ENCODE measurements at regions not wholly inside any gene's neighbourhood (a gene's known extent, or its start where the extent isn't known, plus 50 kb on each side); places are given as distances from the start of the nearest gene placed in this dataset.

GRCh38 chr11:80054582-80055165 lies 613.8 kb upstream of the TENM4 start:
- no peak for DNase-seq (ENCODE audit: low spot score)

GRCh38 chr11:80048513-80048912 lies 607.7 kb upstream of the TENM4 start:
- no peak for DNase-seq (ENCODE audit: low spot score)

DNA sequence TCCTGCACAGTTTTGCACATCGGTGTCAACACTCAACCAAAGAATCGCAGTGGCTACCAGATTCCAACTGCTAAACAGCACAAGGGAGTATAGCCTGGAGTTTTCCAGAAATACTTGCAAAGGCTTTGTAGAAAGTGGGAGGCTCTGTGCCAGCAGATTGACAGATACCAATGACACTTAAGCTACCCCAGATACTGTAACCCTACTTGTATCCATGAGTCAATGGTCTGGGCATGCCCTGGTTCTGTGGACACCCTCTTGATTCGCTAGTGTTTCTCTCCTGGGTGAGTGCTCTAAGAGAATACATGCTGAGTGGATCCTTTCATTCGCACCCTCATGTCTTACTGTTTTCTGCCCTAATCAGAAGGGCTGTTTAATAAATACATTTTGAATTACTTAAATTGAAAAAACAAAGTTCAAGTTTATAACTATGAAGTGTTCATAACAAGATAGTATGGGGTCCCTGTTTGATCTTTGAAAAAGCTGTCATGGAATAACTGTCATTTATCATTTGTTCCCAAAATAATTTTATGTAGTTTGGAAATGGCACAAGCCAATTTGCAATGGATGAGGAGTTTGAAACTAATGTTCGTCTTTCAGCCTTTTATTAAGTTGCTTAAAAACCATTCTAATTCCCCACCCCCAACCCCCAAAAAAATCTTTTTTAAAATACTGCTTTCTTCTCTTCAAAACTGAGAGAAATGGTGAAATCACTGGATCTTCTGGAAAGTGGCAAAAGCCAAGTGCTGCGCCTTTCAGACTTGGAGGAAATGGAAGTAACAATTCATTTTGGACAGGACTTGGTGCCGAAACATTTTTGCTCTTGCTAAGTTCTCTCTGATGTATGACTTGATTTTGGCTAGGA lies 600.5 kb upstream of the TENM4 start:
- DNase-seq (ENCODE audit: low spot score), result no peak

GRCh38 chr11:80034801-80035200 lies 594.0 kb upstream of the TENM4 start:
- DNase-seq (ENCODE audit: low spot score), result no peak

DNA sequence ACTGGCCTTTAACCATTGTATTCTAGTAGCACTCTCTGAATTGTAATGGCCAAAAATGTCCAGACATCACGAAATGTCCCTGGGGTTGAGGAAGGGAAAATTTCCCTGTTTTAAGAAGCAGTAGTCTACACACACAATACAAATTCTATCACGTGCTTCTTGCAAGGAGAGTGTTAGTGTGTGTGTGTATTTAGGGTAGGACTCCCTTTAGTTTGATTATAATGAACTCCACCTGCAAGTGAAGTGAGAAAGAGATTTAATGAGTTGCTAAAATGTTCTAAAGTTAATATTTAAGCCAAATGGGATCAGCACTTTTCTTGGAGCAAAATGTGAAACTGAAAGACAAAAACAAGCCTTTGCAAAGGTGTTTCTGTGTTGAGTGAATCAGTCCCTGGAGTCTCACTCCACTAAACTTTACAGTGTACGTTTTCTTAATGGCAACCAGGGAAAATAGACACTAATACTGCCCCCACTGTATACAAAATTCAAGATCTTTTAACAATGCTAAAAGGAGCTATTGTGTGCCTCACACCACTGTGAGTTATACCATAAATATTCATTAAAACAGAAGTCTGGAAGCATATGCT lies 590.3 kb upstream of the TENM4 start:
- DNase-seq (ENCODE audit: low spot score), result no peak

DNA sequence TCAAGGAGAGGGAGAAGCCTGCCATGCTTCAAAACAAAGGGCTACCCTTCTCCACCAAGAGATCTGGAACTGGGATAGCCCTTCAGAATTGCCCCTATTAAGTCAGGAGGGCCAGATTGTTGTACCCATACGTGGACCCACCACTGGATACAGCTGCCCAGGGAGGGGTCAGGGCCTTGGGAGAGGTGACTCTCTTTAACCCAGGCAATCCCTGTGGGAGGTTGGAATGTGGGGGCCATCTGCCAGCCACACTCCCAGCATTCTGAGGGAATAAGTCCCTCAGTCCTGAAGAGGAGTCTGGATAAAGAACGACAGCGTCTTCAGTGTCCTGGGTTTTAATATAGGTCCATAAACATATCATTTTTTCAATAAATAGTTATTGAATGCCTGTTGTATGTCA lies 588.2 kb upstream of the TENM4 start:
- no peak for DNase-seq (ENCODE audit: low spot score)

DNA sequence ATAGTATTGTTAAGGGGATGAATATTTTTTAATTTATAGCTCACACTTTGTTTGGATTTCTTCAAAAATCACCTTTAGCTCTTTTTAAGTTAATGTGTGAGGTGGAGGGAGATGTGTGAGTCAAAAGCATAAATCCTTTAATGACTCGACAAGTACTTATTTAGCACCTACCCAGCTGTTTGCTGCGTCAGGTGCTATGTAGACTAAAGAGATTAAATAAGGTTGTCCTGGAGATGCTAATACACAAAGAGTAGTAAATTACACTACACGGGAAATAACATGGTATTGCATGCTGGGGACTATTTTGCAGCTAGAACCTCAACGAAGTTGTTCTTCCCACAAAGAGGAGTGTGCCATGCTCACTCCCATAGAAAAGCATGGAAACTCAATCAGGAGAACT lies 583.3 kb upstream of the TENM4 start:
- DNase-seq (ENCODE audit: low spot score), result no peak

DNA sequence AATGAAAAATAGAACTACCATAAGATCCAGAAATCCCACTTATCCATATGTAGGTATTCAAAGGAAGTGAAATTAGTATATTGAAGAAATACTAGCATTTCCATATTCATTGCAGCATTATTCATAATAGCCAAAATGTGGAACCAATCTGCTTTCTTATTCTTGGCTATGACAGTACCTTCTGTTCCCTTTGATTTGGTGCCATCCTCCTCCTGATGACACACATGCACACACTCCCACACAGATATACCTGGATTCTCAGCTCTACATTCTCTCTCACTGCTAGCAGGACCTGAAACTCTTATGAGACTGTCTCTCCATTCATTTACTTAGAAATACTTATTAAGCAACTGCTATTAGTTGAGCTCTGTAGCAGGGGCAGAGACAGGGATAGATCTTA lies 582.6 kb upstream of the TENM4 start:
- no peak for DNase-seq (ENCODE audit: low spot score)

- no peak for DNase-seq (ENCODE audit: low spot score)
Observed at GRCh38 chr11:80010536-80010935, 569.7 kb upstream of the TENM4 start.

DNA sequence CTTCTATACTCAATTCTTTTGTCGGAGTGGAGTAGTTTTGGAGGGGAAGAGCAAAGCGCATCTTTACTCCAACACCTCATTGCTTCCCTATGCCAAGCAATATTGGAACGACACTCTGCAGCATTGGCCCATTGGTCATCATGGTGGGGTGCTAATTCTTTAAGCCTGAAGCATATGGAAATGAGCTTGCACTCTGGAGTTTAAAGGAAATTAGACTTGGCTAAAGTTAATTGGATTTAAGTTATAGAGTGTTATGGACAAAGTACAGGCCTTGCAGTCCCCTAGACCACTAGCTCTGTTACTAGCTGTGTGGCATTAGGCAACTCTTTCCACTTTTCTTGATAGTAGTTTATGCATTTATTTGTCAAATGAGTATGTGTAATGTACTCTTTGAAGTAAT lies 568.3 kb upstream of the TENM4 start:
- DNase-seq (ENCODE audit: low spot score), result no peak

GRCh38 chr11:80007616-80008015 lies 566.8 kb upstream of the TENM4 start:
- DNase-seq (ENCODE audit: low spot score), result no peak

DNA sequence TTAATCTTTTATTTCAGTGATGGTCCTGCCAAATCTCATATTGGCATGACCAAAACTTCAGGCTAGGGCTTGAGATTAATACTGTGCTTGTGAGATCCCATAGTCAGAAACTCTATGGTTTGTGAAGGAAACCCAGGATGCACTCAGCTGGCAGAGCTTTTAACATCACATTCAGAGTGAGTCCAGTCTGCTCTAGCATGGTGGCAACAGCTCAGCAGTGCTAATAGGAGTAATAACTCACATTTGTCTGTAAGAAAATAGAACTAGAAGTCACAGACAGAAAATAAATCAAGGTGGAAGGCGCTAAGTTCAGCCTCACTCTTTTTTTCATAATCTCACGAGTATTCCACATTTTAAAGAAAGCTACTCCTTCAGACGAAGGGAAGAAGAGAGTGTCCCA lies 549.3 kb upstream of the TENM4 start:
- DNase-seq (ENCODE audit: low spot score), result no peak

GRCh38 chr11:79982185-79982584 lies 541.4 kb upstream of the TENM4 start:
- no peak for DNase-seq (ENCODE audit: low spot score)

- DNase-seq (ENCODE audit: low spot score), result no peak
Observed at GRCh38 chr11:79980916-79981315, 540.1 kb upstream of the TENM4 start.

- peak; percentile 13 for DNase-seq (ENCODE audit: low spot score)
Observed at GRCh38 chr11:79973721-79974617, 533.1 kb upstream of the TENM4 start.

- no peak for DNase-seq (ENCODE audit: low spot score)
Observed at GRCh38 chr11:79971255-79971654, 530.4 kb upstream of the TENM4 start.

GRCh38 chr11:79966592-79966991 lies 525.8 kb upstream of the TENM4 start:
- DNase-seq (ENCODE audit: low spot score), result no peak

GRCh38 chr11:79963856-79964645 lies 523.2 kb upstream of the TENM4 start:
- DNase-seq (ENCODE audit: low spot score), result no peak

DNA sequence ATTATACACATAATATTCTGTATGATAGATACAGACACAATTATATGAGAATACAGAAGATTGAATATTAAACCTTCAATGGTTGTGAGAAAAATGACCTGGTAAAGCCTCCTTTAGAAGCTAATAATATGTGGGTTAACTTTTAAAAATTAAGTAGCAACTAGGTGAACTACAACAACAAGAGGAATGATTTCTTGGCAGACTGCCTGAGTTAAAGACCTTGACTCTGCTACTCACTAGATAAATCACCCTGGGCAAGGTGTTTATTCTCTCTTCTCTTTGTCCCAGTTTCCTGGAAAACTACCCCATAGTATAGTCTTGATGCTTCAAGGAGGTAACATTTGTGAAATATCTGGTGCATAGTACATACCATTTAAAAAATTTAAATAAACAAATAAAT lies 519.6 kb upstream of the TENM4 start:
- no peak for DNase-seq (ENCODE audit: low spot score)

- no peak for DNase-seq (ENCODE audit: low spot score)
Observed at GRCh38 chr11:79959318-79959717, 518.5 kb upstream of the TENM4 start.

- no peak for DNase-seq (ENCODE audit: low spot score)
Observed at GRCh38 chr11:79957702-79958101, 516.9 kb upstream of the TENM4 start.

- DNase-seq (ENCODE audit: low spot score), result no peak
Observed at GRCh38 chr11:79956061-79956460, 515.2 kb upstream of the TENM4 start.
